ENCODE measurements at regions not wholly inside any gene's neighbourhood (a gene's known extent, or its start where the extent isn't known, plus 50 kb on each side); places are given as distances from the start of the nearest gene placed in this dataset.

- TF ChIP-seq LEF1 (IDR thresholded peaks at IDR 0.05; ENCODE audit: borderline replicate concordance): no peak
- TF ChIP-seq FOXK2 (IDR thresholded peaks at IDR 0.05): no peak
- TF ChIP-seq ZNF384 (IDR thresholded peaks at IDR 0.05): no peak
- no peak for TF ChIP-seq HDGF (IDR thresholded peaks at IDR 0.05; ENCODE audit: borderline replicate concordance)
- no peak for TF ChIP-seq BHLHE40 (IDR thresholded peaks at IDR 0.05; ENCODE audit: borderline replicate concordance)
- TF ChIP-seq SP1 (IDR thresholded peaks at IDR 0.05): no peak
- TF ChIP-seq TARDBP (IDR thresholded peaks at IDR 0.05): no peak
- no peak for TF ChIP-seq SUZ12 (IDR thresholded peaks at IDR 0.05)
- no peak for TF ChIP-seq PKNOX1 (IDR thresholded peaks at IDR 0.05)
- TF ChIP-seq FOXM1 (IDR thresholded peaks at IDR 0.05; ENCODE audit: borderline replicate concordance): no peak
- no peak for TF ChIP-seq FOXA1 (IDR thresholded peaks at IDR 0.05)
These were observed 134.4 kb upstream of the STMND1 start for GRCh38 chr6:16967470-16967817.

Data from HEK293T (cell line).